ENCODE measurements at regions not wholly inside any gene's neighbourhood (a gene's known extent, or its start where the extent isn't known, plus 50 kb on each side); places are given as distances from the start of the nearest gene placed in this dataset.

- ATAC-seq, result no peak
- Histone ChIP-seq H3K27me3 (ENCODE audit: control insufficient read depth, insufficient read depth, low read length) (no peaks in the 10 kb centered on the region), H3K36me3 (ENCODE audit: control insufficient read depth, insufficient read depth, low read length) (no peaks in the 10 kb centered on the region), H3K9me3 (ENCODE audit: control insufficient read depth, insufficient read depth, low read depth, low read length) (no peaks in the 10 kb centered on the region), H3K4me1 (ENCODE audit: control insufficient read depth, insufficient read depth, low read length) (no peaks in the 10 kb centered on the region), H3K4me3 (ENCODE audit: low read depth in 2 of 2, low read length in 2 of 2) (no peak overlapping the region), H3K27ac (ENCODE audit: low read length) (no peak overlapping the region)
- BruUV-seq (replicated peaks), result no TSS peak
- no peak for TF ChIP-seq REST (IDR thresholded peaks at IDR 0.05; ENCODE audit: insufficient read depth in 1 of 2, low read depth in 2 of 2, low read length in 1 of 2)
- TF ChIP-seq TCF7L2 (IDR thresholded peaks at IDR 0.05; ENCODE audit: low read depth, low read length), result no peak
- TF ChIP-seq CTCF (IDR thresholded peaks at IDR 0.05), result no peak
- TF ChIP-seq SIN3A (IDR thresholded peaks at IDR 0.05; ENCODE audit: borderline replicate concordance, insufficient read depth, low read depth, low read length), result no peak
- TF ChIP-seq POLR2AphosphoS5 (IDR thresholded peaks at IDR 0.05; ENCODE audit: low read depth, low read length), result no peak
- no peak for DNase-seq (ENCODE audit: low read depth, low spot score)
- ChIA-PET CTCF (no interaction called here), POLR2A (interaction anchor here (0.7 kb wide), 1 partner anchor 360 kb away, joined by 3 read pairs; no protein-coding TSS in a partner anchor)
- intact Hi-C loops (cut with micrococcal nuclease; ENCODE audit: unreplicated experiment) (no loop called here), in situ Hi-C loops (cut with HindIII; ENCODE audit: low pct_unique_long_range_greater_than_20kb, low sequenced_read_pairs) (no loop called here)
These were observed 260.5 kb upstream of the THBS1 start for GRCh38 chr15:39320355-39320754.

GRCh38 chr15:39320886-39321285 is 260.0 kb upstream of the THBS1 start:
- DNase-seq (ENCODE audit: low read depth, low spot score) (no peak), ATAC-seq (no peak)
- BruUV-seq (replicated peaks), result no TSS peak
- no peaks in the 10 kb centered on the region for H3K36me3 ChIP-seq (ENCODE audit: control insufficient read depth, insufficient read depth, low read length)
- H3K27me3 ChIP-seq (ENCODE audit: control insufficient read depth, insufficient read depth, low read length), result no peaks in the 10 kb centered on the region
- H3K9me3 ChIP-seq (ENCODE audit: control insufficient read depth, insufficient read depth, low read depth, low read length), result no peaks in the 10 kb centered on the region
- intact Hi-C loops (cut with micrococcal nuclease; ENCODE audit: unreplicated experiment) (no loop called here), in situ Hi-C loops (cut with HindIII; ENCODE audit: low pct_unique_long_range_greater_than_20kb, low sequenced_read_pairs) (no loop called here)
- no peak for TF ChIP-seq POLR2AphosphoS5 (IDR thresholded peaks at IDR 0.05; ENCODE audit: low read depth, low read length)
- no peaks in the 10 kb centered on the region for H3K4me1 ChIP-seq (ENCODE audit: control insufficient read depth, insufficient read depth, low read length)
- no peak overlapping the region for H3K4me3 ChIP-seq (ENCODE audit: low read depth in 2 of 2, low read length in 2 of 2)
- ChIA-PET POLR2A (interaction anchor here (0.7 kb wide), 1 partner anchor 360 kb away, joined by 3 read pairs; no protein-coding TSS in a partner anchor), CTCF (no interaction called here)
- H3K27ac ChIP-seq (ENCODE audit: low read length), result no peak overlapping the region

DNA sequence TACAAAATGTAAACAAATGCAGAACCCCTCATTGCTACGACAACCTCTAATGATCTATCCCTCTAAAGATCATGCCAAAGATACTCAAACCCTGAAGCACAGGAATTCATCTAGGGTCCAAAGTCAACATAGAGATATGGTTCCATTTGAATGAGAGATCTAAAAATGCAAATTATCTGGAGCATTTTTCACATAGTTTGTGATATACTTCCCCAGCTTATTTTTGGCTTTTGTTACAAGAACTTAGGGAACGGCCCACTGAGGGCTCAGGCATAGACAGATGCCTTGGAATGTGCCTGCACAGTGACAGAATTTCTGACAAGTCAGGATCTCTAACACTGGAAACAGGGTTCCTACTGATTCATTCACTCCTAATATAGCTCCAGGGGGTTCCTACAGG is 258.9 kb upstream of the THBS1 start:
- ChIA-PET CTCF (no interaction called here), POLR2A (no interaction called here)
- Histone ChIP-seq H3K4me3 (ENCODE audit: low read depth in 2 of 2, low read length in 2 of 2) (no peak overlapping the region), H3K27me3 (ENCODE audit: control insufficient read depth, insufficient read depth, low read length) (no peaks in the 10 kb centered on the region), H3K4me1 (ENCODE audit: control insufficient read depth, insufficient read depth, low read length) (no peaks in the 10 kb centered on the region), H3K36me3 (ENCODE audit: control insufficient read depth, insufficient read depth, low read length) (no peaks in the 10 kb centered on the region), H3K9me3 (ENCODE audit: control insufficient read depth, insufficient read depth, low read depth, low read length) (no peaks in the 10 kb centered on the region), H3K27ac (ENCODE audit: low read length) (no peak overlapping the region)
- BruUV-seq (replicated peaks), result no TSS peak
- DNase-seq (ENCODE audit: low read depth, low spot score) (no peak), ATAC-seq (no peak)
- intact Hi-C loops (cut with micrococcal nuclease; ENCODE audit: unreplicated experiment) (no loop called here), in situ Hi-C loops (cut with HindIII; ENCODE audit: low pct_unique_long_range_greater_than_20kb, low sequenced_read_pairs) (no loop called here)
- TF ChIP-seq SIN3A (IDR thresholded peaks at IDR 0.05; ENCODE audit: borderline replicate concordance, insufficient read depth, low read depth, low read length), result no peak
- no peak for TF ChIP-seq TCF7L2 (IDR thresholded peaks at IDR 0.05; ENCODE audit: low read depth, low read length)
- TF ChIP-seq POLR2AphosphoS5 (IDR thresholded peaks at IDR 0.05; ENCODE audit: low read depth, low read length), result no peak
- no peak for TF ChIP-seq CTCF (IDR thresholded peaks at IDR 0.05)
- TF ChIP-seq REST (IDR thresholded peaks at IDR 0.05; ENCODE audit: insufficient read depth in 1 of 2, low read depth in 2 of 2, low read length in 1 of 2), result no peak

All from Panc1 (cell line).